HEK293 (cell line): ENCODE measurements at regions not wholly inside any gene's neighbourhood (a gene's known extent, or its start where the extent isn't known, plus 50 kb on each side); places are given as distances from the start of the nearest gene placed in this dataset.

ENCODE experiments used
- CTCF ChIP-seq: fragments of 450-650 bp; formaldehyde crosslinking; IDR thresholded peaks from 2 replicates; pipeline ENCODE4 v1.5.1; 2016; ENCODE audit warnings: missing biosample characterization, missing genetic modification characterization
- ZBTB48 ChIP-seq: fragments of 450-650 bp; formaldehyde crosslinking; IDR thresholded peaks from 2 replicates; pipeline ENCODE4 v1.5.1; 2016; ENCODE audit warnings: missing biosample characterization, missing genetic modification characterization
- ZNF148 ChIP-seq: fragments of 450-650 bp; formaldehyde crosslinking; IDR thresholded peaks from 2 replicates; pipeline ENCODE4 v1.5.0; 2017; ENCODE audit warnings: missing biosample characterization, missing genetic modification characterization, borderline replicate concordance

GRCh38 chr18:25896178-25896780, 194.1 kb downstream of the SS18 start:
- peak; percentile 9; the same call in 1 of the 2 replicates for TF ChIP-seq CTCF
- no peak for TF ChIP-seq ZBTB48 (tag by site-specific recombination)
- no peak for TF ChIP-seq ZNF148 (tag by site-specific recombination)
